NT2/D1 (cell line): ENCODE measurements at regions not wholly inside any gene's neighbourhood (a gene's known extent, or its start where the extent isn't known, plus 50 kb on each side); places are given as distances from the start of the nearest gene placed in this dataset.

Experiments used
- SUZ12 ChIP-seq: IDR thresholded peaks from 2 replicates; pipeline ENCODE4 v1.6.1; 2011; ENCODE audit not compliant: insufficient read length, insufficient read depth; ENCODE audit errors: extremely low read depth
- YY1 ChIP-seq: IDR thresholded peaks from 2 replicates; pipeline ENCODE4 v1.6.1; 2011; ENCODE audit not compliant: insufficient read length, insufficient read depth
- ZNF274 ChIP-seq: IDR thresholded peaks from 2 replicates; pipeline ENCODE4 v1.6.1; 2011; ENCODE audit warnings: mild to moderate bottlenecking, low read depth, low read length

DNA sequence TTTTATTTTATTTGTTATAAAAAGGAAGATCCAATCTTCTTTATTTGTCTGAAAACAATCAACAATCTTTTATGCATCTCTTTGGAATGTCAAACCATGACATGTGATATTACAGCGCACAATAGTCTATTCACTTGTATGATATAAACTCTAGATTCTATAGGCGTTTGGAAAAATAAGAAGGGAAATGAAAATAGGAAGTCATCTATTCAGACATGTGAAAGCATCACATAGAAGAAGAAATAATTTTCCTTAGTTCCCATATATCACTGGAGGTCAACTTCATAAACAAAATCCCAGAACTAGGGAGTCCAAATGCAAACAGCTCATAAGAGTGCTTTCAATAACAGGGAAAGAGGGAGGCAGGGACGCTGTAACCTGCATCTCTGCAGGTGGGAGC, 139.5 kb upstream of the RASGEF1B start:
- TF ChIP-seq YY1 (no peak), SUZ12 (no peak), ZNF274 (no peak)
